Retina (tissue), 1 donor: ENCODE measurements at regions not wholly inside any gene's neighbourhood (a gene's known extent, or its start where the extent isn't known, plus 50 kb on each side); places are given as distances from the start of the nearest gene placed in this dataset.
"Not testable (repeated sequence)": the region's sequence is repeated elsewhere in the genome, so short reads cannot be mapped to it uniquely, and the experiment has no call there.

Source experiments
- DNase-seq: peaks from one replicate; pipeline ENCODE4 v3.0.0-alpha.2; 2016

DNA sequence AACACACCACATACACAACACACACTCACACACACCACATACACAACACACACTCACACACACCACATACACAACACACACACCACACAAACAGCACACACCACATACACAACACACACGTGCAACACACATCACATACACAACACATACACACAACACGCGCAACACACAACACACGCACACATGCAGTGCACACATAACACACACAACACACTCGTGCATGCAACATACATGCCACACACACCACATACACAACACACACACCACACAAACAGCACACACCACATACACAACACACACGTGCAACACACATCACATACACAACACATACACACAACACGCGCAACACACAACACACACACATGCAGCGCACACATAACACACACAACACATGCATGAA is 192.8 kb downstream of the C16orf95 start:
- DNase-seq: not testable (repeated sequence)

DNA sequence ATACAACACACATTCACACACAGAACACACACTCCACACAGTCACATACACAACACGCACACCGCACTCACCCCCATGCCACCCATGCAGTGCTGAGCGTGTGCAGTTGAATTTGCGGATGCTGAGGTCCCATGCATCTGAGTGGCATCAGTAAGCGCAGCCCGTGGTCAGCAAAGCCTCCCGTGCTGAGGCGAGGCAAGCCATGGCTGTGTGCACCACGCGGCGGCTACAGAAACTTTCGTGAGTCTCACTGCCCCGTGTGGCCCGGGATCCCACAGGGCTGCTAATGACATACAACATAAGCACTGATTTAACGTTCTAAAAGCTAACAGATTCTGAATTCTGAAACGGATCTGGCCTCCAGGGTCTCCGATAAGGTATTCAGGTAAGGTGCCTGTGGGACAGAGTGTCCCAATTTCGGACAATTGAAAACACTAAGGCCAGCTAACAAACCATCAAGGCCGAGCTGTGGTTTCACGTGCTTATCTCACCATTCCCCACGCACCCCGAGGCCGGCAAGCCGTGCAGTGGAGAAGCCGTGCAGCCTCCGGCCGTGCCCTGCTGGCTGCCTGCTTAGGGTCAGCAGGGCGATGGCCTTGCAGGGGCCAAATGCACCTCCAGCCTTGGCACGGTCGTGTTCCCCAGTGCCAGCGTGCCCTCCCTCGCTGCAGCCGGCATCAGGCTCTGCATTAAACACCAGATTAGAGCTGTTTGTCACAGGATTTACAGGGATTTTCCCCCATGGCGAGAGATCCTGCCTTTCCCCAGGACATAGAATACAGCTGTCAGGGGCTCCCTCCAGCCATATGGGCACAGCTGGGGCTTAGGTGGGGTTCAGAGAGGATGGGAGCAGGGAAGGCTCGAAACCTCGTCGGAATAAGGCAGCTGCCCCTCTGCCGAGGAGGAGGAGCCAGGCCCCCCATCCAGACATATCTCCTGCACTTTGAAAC is 191.7 kb downstream of the C16orf95 start:
- DNase-seq: peak; percentile 36

DNA sequence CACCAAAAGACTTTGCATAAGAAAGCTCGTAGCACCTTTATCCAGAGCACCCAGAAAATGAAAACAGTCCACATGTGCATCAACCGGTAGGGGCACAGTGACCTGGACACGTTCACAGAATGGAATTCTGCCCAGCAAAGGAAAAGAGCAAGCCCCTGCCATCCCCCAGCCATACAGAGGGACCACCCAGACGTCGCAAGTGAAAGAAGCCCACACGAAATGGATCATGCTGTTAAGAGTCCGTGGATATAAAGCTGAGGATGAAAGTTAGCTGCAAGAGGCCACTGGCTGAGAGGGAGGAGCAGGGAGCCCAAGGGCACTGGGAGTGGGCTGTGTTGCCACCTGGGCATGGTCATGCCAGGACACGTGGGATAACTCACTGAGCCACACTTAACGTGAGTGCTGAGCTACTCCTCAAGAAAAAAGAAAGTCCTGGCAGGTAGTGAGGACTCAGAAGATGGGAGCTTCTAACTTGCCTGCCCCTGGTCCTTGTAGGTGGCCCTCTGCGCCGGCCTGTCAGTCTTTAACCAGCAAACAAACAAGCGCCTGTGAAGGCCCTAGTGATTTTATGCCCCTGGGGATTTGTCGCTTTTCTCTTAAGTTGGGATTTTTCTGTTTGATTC is 190.7 kb downstream of the C16orf95 start:
- DNase-seq: no peak

DNA sequence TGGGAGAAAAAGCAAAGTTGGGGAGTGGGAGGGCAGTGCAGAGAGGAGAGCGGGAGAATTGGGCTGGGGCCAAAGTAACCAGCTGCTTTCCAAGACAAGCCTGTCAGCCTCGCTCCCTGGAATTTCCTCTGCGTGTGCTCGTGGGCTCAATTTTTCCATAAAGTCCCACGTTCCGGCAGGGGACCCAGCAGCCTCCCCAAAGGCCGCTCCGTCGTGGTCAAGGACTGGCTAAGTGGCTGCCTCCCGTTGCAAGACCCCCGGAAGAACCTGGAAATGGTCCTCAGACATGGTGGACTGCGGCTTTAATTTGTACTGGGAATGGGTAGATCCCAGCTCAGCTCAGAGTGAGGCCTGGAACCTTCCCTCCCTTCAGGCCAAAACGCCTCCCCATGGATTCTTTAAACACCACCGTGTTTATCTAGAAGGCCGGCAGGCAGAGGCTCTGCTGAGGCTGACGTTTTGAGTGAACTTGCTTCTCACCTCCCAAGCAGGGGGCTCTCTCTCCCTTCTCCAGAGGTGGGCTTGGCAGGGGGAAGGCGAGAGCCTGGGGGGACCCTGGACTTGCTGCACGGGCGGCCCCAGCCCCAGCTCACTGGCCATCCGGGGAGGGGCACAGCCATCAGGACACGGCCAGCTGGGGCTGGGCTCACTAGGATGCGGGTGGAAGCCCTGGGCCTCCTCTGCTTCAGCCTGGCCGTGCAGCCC is 190.0 kb downstream of the C16orf95 start:
- no peak for DNase-seq

DNA sequence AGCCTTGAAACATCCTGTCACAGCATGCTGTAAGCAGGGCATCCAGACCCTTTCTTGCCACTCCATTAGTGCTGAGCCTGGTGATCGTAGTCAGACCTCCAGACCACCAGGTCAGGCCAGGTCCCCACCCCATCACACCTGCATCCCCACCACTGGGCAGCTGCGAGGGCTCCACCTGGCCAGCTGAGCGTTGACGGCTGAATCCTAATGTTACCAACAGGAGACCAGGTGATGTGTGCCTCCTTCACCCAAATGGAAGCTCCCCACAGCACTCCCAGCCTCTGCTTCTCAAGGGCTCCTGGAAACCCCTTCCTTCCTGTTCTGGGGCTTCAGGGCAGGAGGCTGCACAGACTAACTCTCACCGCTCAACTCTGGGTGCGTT is 189.4 kb downstream of the C16orf95 start:
- DNase-seq: no peak

DNA sequence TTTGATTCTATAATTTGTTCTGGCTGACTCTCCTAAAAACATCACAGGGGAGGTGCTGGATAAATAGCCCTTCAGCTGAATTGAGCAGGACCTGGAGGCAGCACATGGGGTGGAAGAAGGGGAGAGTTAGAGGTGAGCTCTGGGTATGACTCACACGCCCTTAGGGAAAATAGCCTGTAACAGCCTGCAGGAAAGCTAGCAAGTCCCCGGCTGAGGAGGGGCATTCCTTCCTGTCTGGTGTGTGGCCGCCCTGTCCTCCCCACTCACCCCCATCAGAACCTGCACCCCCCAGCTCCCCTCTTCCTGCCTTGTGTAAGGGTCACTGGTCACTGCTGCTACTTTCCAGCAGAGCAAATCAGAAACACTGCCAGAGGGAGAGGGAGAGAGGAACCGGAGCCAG is 187.4 kb downstream of the C16orf95 start:
- no peak for DNase-seq

DNA sequence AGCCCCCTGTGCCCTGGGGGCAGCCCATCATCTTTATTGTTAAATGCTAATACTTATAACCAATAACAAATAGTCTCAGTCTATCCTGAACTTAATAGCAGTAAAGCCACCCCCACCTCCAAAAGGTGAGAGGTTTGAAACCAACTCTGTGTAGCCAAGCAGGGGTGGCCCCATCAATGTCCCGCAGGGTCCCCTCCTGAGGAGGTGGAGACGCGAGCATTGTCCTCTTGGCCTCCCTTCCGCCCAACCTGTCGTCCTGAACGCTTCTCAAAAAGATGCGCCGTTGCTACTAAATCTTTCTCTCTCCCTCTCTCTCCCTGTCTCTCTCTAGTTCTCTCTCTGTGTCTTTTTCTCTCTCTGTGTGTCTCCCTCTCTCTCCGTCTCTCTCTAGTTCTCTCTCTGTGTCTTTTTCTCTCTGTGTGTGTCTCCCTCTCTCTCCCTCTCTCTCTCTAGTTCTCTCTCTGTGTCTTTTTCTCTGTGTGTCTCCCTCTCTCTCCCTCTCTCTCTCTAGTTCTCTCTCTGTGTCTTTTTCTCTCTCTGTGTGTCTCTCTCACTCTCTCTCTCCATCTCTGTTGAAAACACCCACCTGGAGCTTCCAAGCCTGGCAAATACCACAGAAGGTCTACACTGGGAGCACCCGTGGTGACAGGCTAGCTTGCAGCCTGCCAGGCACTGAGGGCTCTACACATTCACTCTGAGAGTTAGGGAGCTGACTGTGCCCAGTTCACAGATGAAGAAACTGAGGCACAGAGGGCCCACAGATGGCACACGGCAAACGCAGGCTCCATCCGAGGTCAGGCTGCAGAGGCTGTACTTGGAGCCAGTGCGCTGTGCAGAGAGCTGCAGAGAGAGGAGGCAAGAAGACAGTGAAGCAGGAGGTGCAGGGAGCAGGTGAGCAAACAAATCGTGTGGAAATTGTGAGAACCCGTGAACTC is 185.9 kb downstream of the C16orf95 start:
- no peak for DNase-seq

DNA sequence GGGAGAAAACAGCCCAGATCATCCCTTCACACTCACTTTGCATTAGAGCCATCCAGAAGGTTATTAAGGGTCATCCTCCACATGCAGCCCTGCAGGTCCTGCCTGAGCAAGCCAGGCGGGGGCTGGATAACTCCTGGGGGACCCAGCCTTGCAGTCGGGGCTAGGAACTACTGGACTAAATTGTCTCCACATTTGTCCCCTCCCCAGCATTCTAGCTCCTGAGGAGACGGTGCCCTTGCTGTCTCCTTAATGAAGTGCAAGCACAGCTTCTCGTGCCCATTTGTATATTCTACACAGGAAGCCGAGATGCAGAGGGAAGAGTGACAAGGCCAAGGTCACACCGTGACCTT is 185.2 kb downstream of the C16orf95 start:
- DNase-seq: peak; percentile 32

DNA sequence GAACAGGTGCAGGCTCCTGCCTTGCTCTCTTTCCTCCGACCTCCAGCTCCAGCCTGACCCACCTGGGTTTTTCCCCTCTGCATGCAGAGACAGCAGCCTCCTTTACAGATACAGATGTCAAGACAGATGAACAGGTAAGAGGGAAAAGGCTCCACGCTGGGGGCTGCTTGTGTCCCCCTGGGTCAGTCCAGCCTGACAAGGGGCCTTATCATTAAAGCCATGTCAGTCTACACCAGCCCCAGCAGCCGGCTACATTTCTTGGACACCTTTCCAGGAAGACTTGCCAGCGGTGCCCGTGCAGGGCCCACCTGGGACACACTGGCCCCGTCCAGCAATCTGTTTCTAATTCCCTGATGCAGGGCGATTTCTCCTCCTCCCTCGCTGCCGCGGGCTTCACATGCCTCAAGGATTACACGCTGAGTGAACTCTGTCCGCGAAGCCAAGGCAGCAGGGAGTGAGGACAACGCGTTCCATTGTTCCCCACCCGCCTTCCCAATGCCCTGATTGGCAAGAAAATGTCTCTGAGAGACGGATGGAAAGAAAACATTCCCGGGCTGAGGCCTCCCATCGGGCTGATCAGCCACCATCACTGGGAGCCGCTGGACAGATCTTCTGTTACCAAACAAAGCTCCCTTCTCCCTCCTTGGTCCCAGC is 184.7 kb downstream of the C16orf95 start:
- peak; percentile 86 for DNase-seq

DNA sequence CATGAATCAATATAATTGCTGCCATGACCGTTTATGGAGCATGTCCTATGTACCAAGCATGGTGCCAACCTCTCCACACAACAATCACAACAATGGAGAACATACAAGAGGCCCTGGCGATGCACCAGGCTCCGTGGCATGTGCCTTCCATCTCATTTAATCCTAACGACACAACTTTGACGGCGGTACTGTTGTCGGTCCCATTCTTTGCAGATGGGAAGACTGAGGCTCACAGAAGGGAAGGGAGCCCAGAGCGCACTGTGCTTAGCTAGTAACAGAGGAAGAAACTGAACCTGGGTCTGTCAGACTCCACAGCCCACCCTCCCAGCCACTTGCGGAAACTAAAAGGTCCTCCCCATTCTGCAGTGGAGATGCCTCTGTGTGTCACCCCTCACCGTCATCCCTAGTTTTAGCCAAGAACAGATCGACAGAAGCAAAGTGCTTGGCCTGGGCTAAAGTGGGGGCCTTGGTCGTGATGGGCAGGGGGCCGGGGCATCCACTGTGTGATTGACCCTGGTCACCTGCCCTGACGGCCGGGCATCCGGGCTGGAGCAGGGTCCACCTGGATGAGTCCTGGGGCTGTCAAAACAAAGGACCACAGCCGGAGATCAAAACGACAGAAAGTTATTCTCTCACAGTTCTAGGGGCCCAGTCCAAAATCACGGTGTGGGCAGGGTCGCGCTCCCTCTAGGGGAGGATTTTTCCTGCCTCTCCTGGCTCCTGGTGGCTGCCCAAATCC is 183.9 kb downstream of the C16orf95 start:
- no peak for DNase-seq

DNA sequence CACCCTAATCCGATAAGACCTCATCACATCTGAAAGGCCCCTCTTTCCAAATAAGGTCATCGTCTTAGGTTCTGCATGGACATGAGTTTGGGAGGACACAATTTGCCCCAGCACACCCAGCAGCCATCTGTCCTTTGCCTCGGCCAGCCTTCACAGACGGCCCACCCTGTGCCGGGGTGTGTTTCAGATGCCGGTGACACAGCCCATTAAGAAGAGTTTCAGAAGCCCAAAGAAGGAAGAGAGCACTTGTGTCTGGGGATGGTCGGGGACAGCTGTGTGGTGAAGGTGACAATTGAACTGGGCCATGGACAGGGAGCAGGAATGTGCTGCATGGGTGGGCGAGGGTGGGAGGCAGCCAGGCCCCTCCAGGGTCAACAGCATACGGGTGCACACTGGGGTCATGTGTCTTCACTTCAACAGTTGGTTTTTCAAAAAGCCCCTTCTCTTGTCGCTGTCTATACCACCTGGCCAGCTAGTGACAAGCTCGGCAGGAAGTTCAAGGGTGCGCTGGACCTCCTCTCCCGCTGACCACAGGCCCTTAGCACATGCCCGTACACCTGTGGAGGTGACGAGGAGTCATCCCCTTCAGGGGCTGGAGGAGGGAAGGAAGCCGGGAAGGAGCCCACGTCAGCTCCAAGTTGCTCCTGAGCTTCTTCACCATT is 183.1 kb downstream of the C16orf95 start:
- DNase-seq: no peak

DNA sequence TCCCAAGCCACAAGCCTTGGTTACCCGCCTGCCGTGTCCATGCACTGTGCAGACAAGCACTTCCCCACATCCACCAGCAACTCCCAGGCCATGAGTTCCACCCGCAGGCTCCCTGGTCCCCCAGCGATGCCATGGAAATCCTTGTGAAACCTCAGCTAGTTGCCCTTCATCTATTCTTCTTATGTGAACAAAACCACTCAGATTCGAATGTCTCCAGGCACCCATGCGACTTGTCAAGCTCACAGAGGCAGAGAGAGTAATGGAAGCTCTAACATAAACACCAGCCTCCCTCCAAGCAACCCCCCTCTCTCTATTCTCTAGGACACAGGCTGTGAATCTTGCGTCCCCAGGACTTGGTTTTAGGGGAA is 182.6 kb downstream of the C16orf95 start:
- no peak for DNase-seq

DNA sequence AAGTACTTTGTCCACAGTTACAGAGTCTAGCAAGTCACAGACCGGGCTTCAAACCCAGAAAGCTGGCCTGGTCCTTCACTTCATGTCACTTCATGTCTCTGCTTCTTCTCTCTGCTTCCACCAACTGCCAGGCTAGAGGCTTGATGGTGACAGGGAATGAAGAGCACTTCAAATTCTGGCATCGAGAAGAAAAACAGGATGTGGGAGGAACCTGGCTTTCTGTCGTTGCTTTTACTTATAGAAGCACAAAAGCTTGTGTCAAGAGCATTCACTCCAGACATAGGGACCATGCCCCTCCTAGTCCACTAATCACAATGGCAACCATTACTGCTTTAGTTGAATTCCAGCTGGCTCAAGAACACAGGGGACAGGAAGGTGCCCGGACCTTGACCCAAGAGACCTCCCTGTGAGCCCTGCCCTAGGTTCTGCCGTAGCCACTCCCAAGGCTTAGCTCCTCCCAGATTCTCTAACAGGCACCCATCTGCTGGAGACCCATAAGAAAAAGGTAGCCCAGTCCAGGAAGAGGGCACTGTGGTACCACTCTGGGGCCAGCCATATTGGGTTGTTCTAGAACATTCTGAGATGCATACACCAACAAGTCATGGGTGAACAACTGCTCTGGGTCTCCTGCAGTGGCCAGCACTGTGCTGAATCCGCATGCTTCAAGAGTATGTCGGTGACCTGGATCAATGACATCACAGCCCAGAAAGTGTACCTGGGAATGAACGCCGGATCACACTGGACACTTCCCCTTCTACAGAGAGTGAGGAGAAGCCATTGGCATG is 181.8 kb downstream of the C16orf95 start:
- no peak for DNase-seq

DNA sequence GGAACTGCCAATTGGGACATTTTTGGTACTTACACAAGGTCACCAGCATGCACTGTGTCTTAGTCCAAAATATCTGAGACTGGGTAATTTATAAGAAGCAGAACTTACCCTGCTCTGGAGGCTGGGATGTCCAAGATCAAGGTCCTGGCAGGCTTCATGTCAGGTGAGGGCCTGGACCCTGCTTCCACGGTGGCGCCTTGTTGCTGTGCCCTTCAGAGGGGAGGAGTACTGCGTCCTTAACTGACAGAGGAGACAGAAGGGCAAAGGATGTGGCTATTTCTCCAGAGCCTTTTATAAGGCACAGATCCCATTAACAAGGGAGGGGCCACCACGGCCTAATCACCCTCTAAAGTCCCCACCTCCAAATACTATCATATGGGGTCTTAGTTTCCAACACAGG is 178.9 kb downstream of the C16orf95 start:
- DNase-seq: no peak

DNA sequence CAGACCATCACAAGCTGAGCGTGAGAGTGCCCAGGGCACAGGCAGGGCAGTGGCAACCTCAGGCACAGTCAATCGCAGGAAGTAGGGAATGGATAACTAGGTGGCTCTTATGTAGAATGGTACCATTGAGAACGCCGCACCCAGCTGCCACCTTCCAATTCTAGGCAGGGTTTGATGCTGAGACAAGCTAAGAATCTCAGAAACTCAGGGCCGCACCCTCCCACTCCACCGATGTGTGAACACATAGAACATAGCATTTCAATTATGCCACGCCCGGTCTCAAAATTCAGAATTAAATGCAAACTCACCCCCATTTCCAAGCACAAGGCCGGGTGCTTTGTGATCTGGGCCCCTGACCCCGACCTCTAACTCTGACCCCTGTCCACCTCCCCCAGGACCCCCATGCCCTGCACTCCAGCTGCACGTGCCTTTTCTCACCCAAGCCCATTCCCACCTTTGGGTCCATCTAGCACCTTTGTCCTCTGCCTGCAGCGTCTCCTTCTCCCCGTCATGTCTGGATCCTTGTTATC is 178.4 kb downstream of the C16orf95 start:
- DNase-seq: no peak

DNA sequence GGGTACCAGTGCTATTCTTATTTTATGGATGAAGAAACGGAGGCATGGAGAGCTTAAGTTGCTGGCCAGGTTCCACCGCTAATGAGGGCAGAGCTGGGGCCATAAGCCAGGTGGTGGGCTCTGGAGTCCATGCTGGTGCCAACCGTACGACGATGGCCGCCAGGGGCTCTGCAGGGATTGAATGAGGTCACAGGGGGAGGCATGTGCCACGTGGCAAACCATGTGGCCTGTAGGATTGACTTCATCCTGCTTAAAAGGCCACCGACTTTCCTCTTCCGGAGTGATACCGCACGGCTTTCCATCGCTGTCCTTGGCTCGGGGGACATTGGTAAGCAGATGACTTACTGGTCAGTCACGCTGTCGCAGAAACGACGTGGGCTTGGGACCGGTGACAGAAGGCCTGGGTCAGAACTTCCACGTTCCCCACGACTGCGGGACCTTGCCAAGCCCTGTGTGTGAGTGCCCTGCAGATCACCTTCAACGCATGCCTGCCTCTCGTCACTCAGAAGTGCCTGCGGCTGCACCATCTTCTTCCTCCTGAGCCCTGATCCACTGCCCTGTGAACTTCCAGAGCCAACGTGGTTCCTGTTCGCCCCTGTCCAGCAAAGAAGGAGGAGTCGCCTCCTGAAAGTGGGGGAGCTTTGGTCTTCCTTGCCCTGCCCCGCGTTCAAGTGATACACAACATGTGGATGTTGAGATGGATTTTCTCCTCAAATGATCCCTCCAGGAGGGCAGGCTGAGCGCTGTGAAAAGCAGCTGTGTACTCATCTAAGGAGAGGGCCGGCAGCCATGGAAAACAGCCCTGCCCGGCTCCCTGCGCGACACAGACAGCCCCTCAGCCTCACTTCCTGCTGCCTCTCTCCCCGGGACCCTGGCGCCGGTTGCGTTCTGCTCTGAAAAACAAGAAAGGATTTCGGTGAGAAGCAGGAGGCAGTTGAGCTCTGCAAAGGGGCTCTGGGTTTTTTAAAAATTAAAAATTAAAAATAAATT is 176.7 kb downstream of the C16orf95 start:
- no peak for DNase-seq

DNA sequence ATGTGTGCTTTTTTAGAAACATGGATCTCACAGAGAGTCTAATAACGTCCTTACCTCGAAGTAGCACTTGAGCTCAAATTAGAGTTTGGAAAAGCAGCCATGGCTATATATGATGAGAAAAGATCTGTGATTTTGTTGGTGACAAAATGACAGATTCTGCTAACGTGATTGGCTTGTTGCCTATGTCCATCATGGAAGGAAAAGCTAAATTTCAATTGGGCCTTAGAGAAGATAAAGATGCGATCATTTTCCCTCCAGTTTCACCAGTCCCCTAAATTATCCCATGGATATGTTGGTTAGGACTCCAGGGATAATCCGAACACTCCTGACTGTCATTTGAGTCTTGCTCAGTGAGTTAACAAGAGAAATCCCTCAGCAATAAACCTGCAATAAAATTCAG is 175.8 kb downstream of the C16orf95 start:
- no peak for DNase-seq

DNA sequence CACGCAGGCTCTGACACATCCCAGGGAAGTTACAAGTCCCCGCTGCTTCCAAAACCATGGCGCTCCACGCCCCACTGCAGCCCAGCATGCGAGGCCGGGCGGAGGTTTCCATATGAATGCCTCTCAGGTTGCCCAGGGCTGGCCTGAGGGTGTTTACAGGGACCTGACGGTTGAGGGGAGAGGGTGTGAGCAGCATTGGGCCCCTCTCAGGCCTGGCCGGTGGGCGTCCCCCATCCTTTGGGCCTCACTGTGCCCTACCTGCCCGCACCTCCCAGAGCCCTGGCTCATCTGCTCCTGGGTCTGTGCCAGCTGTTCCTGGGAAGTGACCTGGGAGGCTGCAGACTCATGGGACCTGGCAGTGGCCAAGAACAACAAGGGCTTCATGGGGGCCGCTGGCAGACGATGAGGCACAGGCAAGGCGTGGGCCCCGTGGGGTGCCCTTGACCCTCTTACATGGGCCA is 173.5 kb downstream of the C16orf95 start:
- DNase-seq: no peak
